Lower lobe of right lung (tissue), 2 donors: ENCODE measurements at regions not wholly inside any gene's neighbourhood (a gene's known extent, or its start where the extent isn't known, plus 50 kb on each side); places are given as distances from the start of the nearest gene placed in this dataset.

Experiments
- ATAC-seq, 2 donors: fragments of 200-7000 bp; cut with Tn5 transposase; one replicate each; pipeline ENCODE4 v1.9.1; 2020 to 2022; ENCODE audit warnings: mild to moderate bottlenecking in 2 of 2, moderate library complexity in 2 of 2
- DNase-seq: peaks from one replicate; pipeline ENCODE4 v3.0.0-alpha.2; 2020
- H3K27ac ChIP-seq: fragments of 200-600 bp; one replicate; pipeline ENCODE4 v1.8.0; 2022
- H3K27me3 ChIP-seq: fragments of 200-600 bp; one replicate; pipeline ENCODE4 v1.8.0; 2022; ENCODE audit warnings: low read depth
- H3K36me3 ChIP-seq: fragments of 200-600 bp; one replicate; pipeline ENCODE4 v1.8.0; 2022; ENCODE audit warnings: mild to moderate bottlenecking
- H3K4me1 ChIP-seq: fragments of 200-600 bp; one replicate; pipeline ENCODE4 v1.8.0; 2022
- H3K4me3 ChIP-seq: fragments of 200-600 bp; one replicate; pipeline ENCODE4 v1.8.0; 2022; ENCODE audit warnings: mild to moderate bottlenecking
- H3K9me3 ChIP-seq: fragments of 200-600 bp; one replicate; pipeline ENCODE4 v1.8.0; 2022
- CTCF ChIP-seq: fragments of 200-600 bp; IDR thresholded peaks from one replicate; pipeline ENCODE4 v1.8.0; 2022; ENCODE audit warnings: antibody characterized with exemption, mild to moderate bottlenecking
- intact Hi-C: fragments of 100-400 bp; cut with DNase I; formaldehyde crosslinking; loops from one replicate; pipeline ENCODE4 v1.11.0; 2022
- donor health status: DM: no; HTN: yes; CAD: no; lungs with severe emphysema.

GRCh38 chr1:199861020-199861795 is 166.3 kb upstream of the NR5A2 start:
- Histone ChIP-seq H3K4me1 (peaks cover 5% of the 10 kb centered on the region), H3K27me3 (no peaks in the 10 kb centered on the region), H3K27ac (no peak overlapping the region), H3K36me3 (no peaks in the 10 kb centered on the region), H3K4me3 (no peak overlapping the region), H3K9me3 (no peaks in the 10 kb centered on the region)
- no peak for DNase-seq
- intact Hi-C loops = no loop called here
- no peak for TF ChIP-seq CTCF
- no peak for ATAC-seq

DNA sequence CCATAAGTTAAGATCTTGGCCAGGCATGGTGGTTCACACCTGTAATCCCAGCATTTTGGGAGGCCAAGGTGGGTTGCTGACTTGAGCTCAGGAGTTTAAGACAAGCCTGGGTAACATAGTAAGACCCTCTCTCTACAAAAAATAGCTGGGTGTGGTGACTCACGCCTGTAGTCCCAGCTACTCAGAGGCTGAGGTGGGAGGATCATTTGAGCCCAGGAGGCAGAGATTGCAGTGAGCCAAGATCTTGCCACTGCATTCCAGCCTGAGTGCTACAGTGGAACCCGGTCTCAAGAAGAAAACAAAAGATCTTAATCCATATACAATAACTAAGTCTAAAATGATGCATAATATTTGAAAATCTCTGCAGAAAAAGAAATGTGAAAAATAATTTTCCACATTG is 165.5 kb upstream of the NR5A2 start:
- intact Hi-C loops = no loop called here
- H3K4me3 ChIP-seq = no peak overlapping the region
- no peak for TF ChIP-seq CTCF
- no peaks in the 10 kb centered on the region for H3K27me3 ChIP-seq
- DNase-seq = no peak
- ATAC-seq = no peak
- no peak overlapping the region for H3K27ac ChIP-seq
- H3K9me3 ChIP-seq = no peaks in the 10 kb centered on the region
- no peaks in the 10 kb centered on the region for H3K36me3 ChIP-seq
- peaks cover 5% of the 10 kb centered on the region for H3K4me1 ChIP-seq

DNA sequence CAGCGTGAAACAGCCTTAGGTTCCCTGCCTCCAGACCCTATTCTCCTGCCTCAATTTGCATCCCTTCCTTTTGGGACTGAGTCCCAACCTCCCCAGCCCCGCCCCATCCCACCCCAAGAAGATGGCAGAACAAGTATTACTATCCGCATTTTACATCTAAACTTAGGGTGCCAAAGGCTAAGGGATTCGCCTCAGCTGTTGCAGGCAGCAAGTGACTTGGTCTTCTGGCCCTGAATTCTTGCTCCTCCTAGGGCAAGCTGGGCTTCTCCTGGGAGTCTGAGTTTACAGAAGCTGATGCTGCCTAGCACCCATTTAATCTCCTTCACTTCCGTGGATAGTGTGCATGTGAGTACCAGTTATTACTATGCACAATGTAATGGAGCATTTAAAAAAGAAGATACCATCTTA is 161.3 kb upstream of the NR5A2 start:
- ATAC-seq = no peak
- peaks cover 5% of the 10 kb centered on the region for H3K4me1 ChIP-seq
- no peak for DNase-seq
- no peaks in the 10 kb centered on the region for H3K36me3 ChIP-seq
- TF ChIP-seq CTCF = no peak
- no peak overlapping the region for H3K4me3 ChIP-seq
- intact Hi-C loops = no loop called here
- no peak overlapping the region for H3K27ac ChIP-seq
- H3K9me3 ChIP-seq = no peaks in the 10 kb centered on the region
- no peaks in the 10 kb centered on the region for H3K27me3 ChIP-seq

DNA sequence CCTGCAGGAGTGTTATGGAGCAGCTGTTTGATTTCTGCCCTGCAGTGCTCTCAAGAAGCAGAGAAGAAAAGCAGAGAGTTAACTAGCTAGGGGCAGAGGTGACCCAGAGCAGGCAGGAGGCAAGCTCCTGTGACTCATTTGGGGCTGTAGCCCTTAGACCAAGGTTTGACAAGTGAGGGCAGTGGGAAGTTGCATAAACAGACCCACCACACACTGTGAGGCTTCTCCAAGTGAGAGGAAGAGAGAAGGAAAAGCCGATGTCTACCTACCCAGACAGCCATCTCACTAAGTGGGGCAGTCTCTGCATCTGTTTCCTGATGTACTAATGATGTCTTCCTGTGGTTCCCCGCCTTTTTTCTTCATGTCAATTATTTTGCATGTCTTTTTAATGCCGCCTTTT is 159.9 kb upstream of the NR5A2 start:
- DNase-seq = no peak
- TF ChIP-seq CTCF = no peak
- ATAC-seq = no peak
- Histone ChIP-seq H3K4me1 (peaks cover 5% of the 10 kb centered on the region), H3K4me3 (no peak overlapping the region), H3K9me3 (no peaks in the 10 kb centered on the region), H3K27ac (no peak overlapping the region), H3K36me3 (no peaks in the 10 kb centered on the region), H3K27me3 (no peaks in the 10 kb centered on the region)
- intact Hi-C loops = no loop called here

DNA sequence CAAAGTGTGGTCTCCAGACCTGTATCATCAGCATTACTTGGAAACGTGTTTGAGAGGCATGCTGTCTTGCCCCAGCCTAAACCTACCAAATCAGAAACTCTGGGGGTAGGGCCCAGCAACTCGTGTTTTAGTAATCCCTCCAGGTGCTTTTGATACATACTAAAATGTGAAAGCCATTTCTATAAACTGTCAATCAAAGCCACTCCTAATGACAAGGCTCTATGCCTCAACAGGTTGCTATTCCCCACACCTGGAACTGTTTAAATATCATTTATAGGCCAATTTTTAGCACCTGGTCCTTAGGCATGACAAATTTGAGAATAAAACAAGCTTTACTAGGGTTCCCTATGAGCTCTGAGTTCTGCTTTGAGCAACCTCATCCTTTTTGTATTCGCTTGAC is 158.7 kb upstream of the NR5A2 start:
- no peak for TF ChIP-seq CTCF
- no peaks in the 10 kb centered on the region for H3K36me3 ChIP-seq
- intact Hi-C loops = no loop called here
- DNase-seq (no peak), ATAC-seq (no peak)
- no peaks in the 10 kb centered on the region for H3K9me3 ChIP-seq
- H3K4me1 ChIP-seq = peaks cover 5% of the 10 kb centered on the region
- no peaks in the 10 kb centered on the region for H3K27me3 ChIP-seq
- H3K27ac ChIP-seq = no peak overlapping the region
- H3K4me3 ChIP-seq = no peak overlapping the region
